HCEC 1CT (cell line): ENCODE measurements at regions not wholly inside any gene's neighbourhood (a gene's known extent, or its start where the extent isn't known, plus 50 kb on each side); places are given as distances from the start of the nearest gene placed in this dataset.
A peak's percentile ranks its signal among the peaks of the same experiment; 100 is the strongest.

ENCODE experiments used
- DNase-seq: peaks from one replicate; pipeline ENCODE4 v3.0.0-alpha.2; 2017

DNA sequence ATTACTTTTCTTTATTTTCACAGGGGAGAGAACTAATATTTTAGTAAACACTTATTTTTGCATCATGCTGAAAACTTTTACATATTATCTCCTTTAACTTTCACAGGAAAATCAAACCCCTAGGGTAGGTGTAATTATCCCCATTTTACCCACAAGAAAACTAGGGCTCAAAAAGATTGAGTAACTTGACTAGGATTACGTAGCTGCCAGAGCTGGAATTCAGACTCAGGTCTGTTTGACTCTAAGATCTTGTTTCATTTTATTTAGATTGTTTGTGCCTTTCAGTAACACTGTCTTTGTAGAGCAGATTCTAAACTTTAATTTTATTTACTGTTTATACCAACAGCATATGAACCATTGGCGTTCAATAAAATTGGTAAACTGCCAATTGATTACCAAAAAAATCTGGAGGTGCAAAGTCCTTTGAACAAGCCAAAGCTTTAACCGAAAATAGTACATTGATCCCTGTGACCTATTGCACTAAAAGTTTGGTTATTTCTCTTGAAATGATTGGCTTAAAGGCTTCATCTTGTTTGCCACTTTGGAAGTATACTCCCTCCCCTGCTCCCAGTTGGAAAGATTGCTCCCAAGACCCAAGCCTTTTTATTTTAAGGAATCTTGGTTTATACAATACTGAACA, 71.0 kb upstream of the WDR26 start:
- DNase-seq = no peak

DNA sequence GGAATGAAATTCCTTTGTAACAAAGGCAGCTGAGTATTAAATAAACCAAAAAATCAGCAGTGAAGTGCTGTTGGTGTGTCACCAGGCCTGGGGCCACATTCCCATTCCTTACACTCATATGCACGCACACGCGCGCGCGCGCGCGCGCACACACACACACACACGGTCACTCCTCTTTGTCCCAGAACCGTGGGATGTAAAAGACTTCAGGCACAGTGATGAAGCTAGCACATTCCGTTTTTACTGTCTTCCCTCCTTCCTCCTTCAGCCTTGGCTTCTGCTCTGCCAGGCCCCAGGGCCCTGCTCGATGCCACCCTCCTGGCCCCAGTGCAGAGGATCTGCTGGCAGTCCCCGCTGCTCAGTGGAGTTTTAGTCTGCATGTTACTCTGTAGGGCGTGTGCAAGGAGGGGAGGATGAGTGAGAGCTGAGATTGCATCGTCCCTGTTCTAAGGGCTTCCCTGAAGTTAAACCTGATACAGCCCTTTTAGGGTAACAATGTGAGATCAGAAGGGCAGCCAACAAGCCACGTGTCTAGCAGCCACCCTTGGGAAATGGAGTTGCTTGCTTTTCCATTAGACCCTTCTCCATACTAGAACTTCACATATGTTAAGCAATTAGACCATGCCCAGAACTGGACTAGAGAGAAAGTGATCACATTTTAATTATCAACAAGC, 71.7 kb upstream of the WDR26 start:
- DNase-seq = no peak

DNA sequence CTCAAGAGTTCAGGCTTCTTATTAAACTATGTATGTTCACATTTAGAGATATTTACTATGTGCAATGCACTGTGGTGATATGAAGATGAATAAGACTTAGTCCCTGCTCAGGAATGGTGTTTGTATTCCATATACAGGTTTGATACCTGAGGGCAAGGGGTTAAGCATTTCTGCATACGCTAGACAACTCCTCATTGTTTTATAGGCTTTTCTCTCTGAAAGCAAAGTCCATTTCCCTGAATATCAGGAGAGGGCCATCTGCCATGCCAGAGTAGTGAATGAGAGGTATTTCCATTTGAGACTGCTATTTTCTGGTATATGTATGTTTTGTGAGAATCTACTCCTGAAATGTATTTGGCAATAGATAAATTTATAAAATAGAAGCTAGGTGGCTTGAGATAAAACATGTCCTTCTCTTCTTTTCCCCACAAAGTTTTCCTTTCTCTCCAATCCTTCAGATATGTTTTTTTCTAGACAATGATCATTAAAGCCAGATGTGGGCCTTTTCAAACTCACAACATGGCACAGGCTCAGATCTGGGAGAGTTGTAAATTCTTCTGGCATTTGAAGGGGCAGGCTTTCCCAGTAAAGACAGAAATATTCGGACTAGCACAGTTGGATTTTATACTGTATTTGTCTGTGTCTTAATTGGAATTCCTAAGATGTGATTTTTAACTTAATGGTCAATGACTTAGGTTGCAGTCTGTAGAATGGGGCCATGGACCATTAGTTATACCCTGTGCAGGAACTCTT, 73.3 kb upstream of the WDR26 start:
- no peak for DNase-seq

DNA sequence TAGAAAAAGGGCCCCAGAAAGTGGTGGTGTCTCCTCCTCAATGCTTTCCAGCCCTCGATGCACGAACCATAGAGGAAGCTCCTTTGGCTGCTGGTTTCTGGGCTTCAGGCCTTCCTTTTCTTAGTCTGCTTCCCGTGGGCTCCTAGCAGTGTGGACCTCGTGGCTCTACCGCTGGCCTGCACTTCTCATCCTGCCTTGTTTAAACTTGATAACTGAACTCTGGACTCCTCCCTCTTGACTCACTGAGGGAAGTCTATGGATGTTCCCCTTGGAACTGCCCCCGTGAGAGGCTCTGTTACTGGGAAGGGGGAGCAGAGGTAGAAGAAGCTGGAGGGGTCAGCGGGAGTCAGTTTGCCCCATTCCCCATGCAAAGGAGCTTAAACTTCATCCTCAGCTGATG, 75.3 kb upstream of the WDR26 start:
- DNase-seq = no peak

DNA sequence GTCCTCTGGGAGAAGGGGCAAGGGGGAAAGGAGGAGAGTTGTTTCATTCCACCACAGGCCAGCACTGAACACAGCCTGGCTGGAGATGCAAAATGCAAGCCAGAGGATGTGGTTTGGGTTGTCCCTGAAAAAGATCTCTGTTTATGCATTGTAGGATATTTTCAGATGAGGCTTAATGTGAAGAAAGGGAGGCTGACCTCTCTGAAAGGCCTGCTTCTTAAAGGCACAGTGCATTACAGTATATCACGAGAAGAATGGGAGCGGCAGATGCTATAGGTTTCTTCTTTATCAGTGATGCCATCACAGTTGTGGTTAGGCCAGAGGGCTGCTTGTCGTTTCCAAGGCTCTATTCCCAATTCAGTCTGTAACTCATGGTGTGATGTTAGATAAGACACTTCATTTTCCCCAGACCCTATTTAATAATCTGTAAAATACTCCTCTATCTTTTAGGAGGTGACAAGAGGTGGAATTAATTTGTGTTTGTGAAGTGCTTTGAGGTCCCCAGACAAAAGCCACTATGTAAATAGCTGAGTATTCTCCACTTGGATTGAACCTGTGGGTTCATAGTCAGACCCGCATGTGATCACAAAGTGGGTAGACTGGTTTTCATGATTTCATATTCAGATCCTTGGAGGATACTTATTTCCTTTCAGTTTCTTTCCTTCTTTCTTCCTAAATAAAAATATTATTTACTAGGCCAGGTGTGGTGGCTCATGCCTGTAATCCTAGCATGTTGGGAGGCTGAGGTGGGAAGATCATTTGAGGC, 76.5 kb upstream of the WDR26 start:
- DNase-seq = peak; percentile 47

DNA sequence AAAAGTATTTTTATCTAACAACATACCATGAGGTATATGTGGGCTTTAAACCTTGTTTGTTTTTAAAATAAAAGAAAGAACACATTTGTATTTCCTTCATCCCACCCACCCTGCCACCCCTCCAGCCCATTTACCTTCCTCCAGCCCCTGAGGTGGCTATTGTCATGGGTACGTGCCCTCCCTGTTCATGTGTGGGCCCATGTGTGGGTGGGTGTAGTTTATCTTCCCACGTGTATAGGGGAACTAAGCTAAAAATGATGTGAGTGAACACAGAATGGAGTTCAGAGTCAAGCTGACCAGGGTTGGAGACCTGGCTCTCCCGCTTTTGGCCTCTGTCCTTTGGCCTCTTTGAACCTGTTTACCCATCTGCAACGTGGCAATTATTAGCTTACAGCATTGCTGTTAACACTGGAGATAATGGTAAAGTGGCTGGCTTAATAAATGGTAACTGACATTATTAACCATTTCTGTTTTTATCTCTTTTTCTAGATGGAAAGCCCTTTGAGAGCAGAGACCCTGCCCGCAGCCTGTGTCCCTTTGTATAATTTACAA, 78.1 kb upstream of the WDR26 start:
- no peak for DNase-seq

DNA sequence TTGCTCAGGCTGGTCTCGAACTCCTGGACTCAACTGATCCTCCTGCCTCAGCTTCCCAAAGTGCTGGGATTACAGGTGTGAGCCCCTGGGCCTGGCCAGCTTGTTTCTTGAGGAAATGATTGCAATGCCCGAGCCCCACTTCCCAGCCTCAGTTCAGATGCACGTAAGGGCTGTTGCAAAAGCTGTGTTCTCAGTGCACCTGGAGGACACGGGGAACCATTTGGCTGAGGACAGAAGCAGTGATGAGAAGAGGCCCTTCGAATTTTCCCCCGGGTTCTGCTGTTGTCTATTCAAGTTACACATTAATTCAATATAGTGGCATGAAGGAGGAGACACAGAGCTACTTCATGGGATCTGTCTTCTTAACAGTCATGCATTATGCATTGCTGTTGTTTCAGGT, 78.8 kb upstream of the WDR26 start:
- no peak for DNase-seq

DNA sequence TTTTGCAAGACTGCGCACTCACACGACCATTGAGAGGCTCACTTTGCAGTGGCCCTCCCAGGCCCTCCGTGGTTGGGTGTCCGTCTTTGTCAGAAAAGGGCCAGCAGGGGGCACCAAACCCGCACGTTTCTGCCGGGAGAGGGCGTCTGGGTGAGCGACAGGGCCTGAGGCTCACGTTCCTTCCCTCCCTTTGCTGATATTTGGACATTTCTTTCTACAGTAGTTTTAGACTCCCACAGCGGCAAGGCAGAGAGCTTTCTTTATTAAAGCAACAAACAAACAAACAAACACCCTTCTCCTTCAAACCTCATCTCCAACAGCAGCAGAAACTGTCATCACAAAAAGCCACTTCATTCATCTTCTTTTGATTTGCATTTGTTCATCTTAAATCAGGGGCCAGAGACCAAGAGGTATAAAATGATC, 79.2 kb upstream of the WDR26 start:
- peak; percentile 77 for DNase-seq

DNA sequence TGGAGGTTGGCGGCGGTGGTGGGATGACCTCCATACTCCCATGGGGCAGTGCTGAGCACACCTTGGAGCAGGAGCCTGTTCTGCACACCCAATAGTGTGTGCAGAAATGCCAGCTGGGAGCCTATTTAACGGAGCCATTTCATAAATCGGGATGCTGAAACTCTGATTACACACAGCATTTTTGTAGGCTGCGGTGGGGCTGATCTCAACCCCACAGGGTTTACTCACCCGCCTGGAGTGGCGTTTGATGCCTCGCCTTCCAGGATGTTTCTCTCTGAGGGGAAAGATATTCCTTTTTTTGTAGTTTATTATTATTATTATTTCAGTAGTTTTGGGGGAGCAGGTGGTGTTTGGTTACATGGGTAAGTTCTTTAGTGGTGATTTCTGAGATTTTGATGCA, 82.6 kb upstream of the WDR26 start:
- no peak for DNase-seq

DNA sequence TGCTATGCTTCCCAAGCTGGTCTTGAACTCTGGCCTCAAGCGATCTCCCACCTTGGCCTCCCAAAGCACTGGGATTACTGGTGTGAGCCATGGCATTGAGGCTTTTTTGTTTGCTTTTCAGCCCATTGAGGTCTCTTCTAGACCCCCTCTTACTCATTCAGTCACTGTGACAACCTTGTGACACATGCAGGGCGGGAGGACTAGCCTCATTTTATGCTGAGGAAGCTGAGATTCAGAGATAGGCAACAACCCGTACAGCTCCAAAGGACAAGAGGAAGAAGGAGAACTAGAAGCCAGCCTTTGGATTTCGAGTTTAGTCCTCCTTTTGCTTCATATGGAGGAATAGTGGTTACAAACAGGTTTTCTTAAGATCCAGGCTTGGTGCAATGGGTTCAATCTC, 83.9 kb upstream of the WDR26 start:
- no peak for DNase-seq

DNA sequence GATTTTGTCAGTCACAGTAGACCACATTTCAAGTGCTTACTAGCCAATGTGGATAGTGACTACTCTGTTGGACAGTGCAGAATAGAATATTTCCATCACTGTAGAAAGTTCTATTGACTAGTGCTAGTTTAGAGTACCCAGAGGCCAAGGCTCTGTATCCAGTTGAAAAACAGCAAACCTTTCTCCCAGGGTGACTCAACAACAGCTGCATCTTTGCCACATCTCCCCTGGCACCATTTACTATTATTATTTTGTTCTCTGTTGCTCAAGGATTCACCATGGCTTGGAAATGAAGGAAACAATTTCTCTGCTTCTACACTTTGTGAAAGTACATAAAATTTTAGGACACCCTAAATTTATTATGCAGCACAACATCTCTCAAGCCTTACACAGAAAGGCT, 85.3 kb upstream of the WDR26 start:
- DNase-seq = no peak

DNA sequence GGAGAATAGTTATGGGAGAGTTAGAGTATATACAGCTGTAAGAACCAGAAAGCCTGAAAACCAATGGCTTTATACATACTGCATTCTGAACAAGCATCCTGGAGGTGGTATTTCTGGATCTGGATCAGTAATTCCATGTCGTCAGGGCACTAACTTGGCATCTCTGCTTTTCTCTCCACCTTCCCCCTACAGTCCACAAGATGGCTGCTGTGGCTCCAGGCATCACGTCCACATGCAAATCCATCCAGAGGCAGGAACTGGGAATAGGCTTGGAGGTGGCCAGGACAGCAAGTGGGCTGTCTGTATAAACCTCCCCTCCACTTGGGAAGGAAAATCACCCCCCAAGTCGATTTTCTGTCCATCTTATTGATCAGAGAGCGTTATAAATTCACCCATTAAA, 86.2 kb upstream of the WDR26 start:
- no peak for DNase-seq

DNA sequence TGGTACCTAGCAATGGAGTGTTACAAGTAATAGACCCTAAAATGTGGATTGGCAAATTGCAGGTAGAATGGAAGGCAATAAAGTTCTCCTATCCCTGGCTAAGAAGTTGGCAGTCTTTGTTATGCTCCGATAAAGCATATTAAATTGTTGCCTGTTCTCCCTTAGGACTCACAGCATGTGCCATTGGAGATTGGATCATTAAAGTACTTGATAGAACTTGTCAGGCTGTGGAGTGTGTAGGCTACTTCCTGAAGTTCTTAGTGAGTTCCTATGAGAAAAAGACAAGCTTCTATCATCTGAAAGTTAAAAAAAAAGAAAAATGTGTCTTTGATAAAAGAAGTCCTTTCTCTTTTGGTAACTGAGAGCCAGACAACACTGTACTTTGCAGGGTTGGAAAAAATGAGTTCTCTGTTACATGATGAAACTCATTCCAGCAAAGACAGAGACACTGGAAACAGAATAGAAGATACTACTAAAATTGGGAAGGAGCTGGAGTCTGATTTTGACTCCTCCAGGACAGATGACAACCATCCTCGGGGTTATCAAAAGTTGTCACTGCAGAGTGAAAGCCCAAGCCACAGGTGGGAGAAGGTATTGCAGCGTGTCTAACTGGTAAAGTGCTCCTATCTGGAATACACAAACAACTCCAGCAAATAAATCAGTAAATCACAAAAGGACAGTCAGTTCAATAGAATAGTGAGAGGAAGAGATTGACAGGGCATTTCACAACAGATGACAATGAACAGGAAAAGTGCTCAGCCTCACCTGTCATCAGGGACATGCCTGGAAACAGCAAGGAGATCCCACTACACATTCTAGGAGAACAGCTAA, 87.5 kb upstream of the WDR26 start:
- no peak for DNase-seq

DNA sequence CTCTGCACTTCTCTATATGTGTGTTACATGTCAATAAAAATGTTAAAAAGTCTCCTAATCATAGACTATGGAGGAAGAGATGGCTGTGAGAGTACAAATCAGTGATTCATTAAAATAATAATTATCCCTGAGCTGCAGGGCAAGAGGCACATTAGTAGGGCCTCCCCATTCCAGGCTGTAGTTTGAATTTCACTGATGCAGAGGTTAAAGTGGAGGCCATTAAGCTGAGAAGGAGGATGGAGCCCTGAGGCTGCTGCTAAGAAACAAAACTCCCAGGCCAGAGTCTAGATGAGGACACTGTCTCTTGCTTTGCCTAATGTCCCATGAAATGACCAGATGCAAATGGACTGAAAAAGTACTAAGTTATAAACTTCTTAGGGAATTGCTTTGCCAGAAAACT, 89.1 kb upstream of the WDR26 start:
- DNase-seq = no peak

DNA sequence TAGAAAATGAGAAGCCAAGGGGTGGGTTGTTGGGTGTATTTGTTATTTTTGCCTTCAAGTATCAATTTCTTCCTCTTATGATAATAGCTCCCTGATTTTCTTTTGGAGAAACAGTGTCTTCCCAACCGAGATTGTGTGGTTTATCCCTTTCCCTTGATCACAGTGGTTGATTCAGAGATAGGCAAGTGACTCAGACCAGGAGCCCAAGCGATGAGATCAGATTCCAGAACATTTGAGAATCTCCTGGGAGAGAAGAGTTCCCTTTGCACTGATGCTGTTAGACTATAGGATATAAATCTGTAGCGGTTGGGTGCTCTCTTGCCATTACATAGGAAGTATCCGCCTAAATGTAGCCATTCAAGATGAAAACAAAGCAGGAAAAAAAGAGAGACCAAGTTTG, 90.1 kb upstream of the WDR26 start:
- peak; percentile 69 for DNase-seq

DNA sequence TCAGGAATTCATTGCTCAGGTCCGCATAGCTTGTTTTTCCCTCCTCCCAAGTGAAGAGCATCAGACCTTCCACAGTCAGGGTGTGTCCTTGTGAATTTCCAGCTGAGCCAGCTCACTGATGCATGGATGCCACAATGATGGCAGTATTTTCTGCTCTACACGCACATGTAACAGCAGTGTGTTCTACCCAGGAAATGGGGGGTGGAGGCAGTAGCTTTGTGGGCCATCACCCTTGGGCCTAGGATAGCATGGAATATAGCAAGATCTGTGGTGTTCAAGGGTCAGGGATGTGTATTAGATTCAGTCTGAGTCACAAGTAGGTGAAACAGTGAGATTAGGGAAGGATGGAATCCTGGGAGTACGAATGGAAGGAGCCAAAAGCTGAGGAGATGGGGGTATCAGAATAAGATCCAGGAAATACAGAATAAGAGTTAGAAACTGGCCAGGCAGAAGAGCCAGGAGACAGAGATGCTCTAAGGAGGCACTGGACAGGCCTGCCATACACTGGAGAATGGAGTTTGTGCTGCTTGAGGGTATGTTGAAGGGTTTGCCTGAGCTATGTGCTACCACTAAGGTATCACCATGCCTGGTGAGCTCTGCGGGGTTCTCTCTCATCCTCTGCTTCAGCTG, 90.6 kb upstream of the CNIH3 start:
- DNase-seq = peak; percentile 56

DNA sequence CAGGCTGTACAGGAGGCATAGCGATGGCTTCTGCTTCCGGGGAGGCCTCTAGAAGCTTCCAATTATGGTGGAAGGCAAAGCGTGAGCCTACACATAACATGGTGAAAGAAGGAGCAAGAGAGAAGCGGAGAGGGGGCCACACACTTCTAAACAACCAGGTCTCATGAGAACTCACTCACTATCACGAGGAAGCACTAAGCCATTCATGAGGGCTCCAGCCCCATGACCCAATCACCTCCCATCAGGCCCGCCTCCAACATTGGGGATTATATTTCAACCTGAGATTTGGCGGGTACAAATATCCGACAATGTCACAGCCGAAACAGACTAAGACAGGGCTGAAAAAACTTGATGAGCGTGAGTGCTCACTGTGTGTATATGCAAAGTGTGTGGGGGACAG, 89.3 kb upstream of the CNIH3 start:
- no peak for DNase-seq

DNA sequence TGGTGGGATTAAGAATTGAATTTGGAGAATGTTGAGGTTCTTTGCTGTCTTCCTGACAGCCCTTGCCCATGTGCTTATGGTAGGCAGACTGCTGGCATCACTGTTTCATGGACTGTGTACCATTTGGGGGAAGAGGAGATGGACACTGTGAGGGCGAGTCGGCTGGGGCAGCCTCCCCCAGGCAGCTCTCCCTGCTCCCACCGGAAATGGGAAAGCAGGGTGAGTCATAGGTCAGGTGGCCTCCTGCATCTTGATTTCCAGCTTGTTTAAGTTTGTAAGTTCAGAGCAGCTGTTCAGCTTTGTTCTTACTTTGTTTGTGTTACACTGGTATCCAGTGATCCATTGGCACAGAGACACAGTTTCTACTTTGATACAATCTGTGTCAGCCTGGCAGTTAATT, 87.2 kb upstream of the CNIH3 start:
- peak; percentile 91 for DNase-seq

DNA sequence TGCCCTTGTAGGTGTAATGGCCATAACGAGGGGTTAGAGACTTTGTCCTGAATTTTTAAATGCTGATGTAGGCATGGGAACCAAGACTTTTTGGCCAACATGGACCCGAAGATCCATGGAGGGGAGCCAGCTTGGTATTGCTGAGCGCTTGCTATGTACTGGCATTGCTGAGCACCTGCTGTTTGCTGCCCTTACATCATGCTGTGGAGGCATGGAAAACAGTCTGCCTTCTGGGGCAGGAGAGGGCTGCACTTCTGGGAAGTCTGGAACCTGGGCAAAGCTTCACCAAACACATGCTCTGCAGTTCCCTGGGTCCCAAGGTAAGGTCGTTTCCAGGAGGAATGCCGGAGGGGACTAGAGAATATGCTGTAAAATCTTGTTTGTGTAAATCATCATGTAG, 86.3 kb upstream of the CNIH3 start:
- DNase-seq = no peak

DNA sequence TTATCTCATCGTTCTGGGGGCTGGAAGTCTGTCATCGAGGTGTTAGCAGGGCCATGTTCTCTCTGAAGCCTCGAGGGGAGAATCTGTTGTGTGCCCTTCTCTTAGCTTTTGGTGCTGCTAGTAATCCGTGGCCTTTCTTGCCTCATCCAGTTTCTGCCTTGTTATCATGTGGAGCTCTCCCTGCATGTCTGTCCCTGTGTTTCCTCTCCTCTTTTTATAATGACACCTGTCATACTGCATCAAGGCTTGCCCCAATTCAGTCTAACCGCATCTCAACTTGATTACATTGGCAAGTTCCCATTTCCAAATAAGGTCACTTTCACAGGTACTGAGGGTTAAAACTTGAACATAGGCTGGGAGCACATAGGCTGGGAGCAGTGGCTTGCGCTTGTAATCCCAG, 82.6 kb upstream of the CNIH3 start:
- DNase-seq = no peak

DNA sequence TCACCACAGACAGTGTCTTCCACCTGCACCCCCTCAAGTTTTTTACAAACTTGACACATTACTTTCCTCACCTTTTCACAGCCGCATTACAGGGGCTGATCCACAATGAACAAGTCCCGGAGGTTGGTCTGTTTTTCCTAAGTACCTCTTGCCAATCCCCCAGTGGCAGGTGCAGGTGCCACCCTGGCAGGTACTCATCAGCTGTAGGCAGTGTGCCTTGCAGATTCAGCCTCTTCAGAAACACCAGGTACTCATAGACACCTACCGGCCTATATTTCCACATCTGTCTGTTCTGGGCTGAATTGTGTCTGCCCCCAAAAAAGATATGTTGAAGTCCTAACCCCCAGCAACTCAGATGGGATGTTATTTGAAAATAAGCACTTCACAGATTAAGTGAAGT, 81.4 kb upstream of the CNIH3 start:
- DNase-seq = no peak

DNA sequence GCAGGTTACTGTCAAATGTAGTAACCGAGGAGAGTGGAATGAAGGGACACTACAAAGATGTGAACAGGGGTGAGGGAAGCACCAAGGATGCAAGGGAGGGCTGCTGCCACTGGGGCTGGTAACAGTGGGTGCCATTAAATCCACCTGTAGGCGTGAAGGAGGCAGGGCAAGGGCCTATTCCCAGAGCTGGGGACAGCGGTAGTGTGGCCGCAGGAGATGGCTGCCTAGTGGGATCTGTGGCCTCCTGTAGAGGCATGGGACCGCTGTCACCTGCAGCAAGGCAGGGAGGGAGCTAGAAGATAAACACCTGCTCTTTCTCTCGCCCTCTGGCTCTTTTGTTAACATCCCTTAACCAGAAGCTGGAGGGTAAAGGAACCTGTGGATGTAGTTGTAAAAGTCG, 80.5 kb upstream of the CNIH3 start:
- DNase-seq = no peak
